ENCODE measurements at regions not wholly inside any gene's neighbourhood (a gene's known extent, or its start where the extent isn't known, plus 50 kb on each side); places are given as distances from the start of the nearest gene placed in this dataset.

- TF ChIP-seq EZH2 (IDR thresholded peaks at IDR 0.05; ENCODE audit: borderline replicate concordance) (no peak), EZH2phosphoT487 (IDR thresholded peaks at IDR 0.05; ENCODE audit: low read depth, severe bottlenecking, unreplicated experiment) (no peak)
- TF ChIP-seq, protein P1, sequence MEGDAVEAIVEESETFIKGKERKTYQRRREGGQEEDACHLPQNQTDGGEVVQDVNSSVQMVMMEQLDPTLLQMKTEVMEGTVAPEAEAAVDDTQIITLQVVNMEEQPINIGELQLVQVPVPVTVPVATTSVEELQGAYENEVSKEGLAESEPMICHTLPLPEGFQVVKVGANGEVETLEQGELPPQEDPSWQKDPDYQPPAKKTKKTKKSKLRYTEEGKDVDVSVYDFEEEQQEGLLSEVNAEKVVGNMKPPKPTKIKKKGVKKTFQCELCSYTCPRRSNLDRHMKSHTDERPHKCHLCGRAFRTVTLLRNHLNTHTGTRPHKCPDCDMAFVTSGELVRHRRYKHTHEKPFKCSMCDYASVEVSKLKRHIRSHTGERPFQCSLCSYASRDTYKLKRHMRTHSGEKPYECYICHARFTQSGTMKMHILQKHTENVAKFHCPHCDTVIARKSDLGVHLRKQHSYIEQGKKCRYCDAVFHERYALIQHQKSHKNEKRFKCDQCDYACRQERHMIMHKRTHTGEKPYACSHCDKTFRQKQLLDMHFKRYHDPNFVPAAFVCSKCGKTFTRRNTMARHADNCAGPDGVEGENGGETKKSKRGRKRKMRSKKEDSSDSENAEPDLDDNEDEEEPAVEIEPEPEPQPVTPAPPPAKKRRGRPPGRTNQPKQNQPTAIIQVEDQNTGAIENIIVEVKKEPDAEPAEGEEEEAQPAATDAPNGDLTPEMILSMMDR (IDR thresholded peaks at IDR 0.05; ENCODE audit: poor library complexity), result peak; percentile 47
Observed at GRCh38 chr13:70339738-70340137, 231.5 kb upstream of the KLHL1 start.

Data from hepatocyte (in vitro differentiated cells).